HL-60 (cell line): ENCODE measurements at regions not wholly inside any gene's neighbourhood (a gene's known extent, or its start where the extent isn't known, plus 50 kb on each side); places are given as distances from the start of the nearest gene placed in this dataset.

Source experiments
- SPI1 ChIP-seq: IDR thresholded peaks from 2 replicates; pipeline ENCODE4 v1.6.1; 2012; ENCODE audit warnings: low read depth, mild to moderate bottlenecking, borderline replicate concordance
- TF ChIP-seq, protein P1 (sequence below): IDR thresholded peaks from one replicate; pipeline ENCODE4 v1.5.1; 2011; ENCODE audit warnings: low read length, control low read depth, inconsistent platforms; ENCODE audit not compliant: insufficient read depth

DNA sequence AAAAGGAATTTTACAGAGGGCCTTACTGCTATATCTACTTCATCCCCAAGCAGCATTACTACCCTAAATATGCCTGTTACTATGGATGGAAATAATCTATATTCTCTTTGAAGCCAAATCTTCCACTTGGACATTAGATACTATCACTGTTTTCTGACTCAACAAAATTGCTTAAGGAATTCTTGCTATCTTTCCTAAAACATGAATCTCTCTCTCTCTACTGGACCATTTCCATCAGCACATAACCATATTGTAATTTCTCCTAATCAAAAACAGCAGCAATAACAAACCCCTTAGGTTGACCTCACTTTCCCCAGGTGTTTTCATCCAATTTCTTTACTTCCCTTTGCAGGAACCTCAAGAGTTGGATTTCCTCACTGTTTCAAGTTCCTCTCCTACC lies 67.9 kb upstream of the BLID start:
- TF ChIP-seq, protein P1, sequence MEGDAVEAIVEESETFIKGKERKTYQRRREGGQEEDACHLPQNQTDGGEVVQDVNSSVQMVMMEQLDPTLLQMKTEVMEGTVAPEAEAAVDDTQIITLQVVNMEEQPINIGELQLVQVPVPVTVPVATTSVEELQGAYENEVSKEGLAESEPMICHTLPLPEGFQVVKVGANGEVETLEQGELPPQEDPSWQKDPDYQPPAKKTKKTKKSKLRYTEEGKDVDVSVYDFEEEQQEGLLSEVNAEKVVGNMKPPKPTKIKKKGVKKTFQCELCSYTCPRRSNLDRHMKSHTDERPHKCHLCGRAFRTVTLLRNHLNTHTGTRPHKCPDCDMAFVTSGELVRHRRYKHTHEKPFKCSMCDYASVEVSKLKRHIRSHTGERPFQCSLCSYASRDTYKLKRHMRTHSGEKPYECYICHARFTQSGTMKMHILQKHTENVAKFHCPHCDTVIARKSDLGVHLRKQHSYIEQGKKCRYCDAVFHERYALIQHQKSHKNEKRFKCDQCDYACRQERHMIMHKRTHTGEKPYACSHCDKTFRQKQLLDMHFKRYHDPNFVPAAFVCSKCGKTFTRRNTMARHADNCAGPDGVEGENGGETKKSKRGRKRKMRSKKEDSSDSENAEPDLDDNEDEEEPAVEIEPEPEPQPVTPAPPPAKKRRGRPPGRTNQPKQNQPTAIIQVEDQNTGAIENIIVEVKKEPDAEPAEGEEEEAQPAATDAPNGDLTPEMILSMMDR: no peak
- no peak for TF ChIP-seq SPI1
